HG02884 (cell line): ENCODE measurements at regions not wholly inside any gene's neighbourhood (a gene's known extent, or its start where the extent isn't known, plus 50 kb on each side); places are given as distances from the start of the nearest gene placed in this dataset.

Experiments used
- ATAC-seq: cut with Tn5 transposase; IDR thresholded peaks from one replicate; pipeline ENCODE4 v1.9.1; 2021; ENCODE audit warnings: mild to moderate bottlenecking, moderate library complexity; ENCODE audit not compliant: unreplicated experiment

DNA sequence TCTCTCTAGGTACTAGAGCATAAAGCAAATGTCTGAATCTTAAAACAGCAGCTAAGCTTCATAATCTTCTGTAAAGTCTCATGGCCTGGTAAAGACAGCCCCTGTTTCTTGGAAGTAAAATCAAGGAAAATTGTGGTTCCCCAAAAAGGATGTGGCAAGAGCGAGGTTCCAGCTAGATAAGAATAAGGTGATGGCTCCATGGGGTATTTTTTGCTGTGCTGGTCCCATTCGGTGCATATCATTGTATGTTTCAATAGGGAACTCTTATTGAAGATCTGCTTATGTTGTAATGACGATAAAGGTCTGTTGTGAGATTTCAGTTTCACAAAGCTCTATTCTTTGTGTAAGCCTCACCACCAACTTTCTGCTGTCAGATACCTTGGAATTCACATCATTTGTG lies 316.9 kb upstream of the NOCT start:
- no peak for ATAC-seq

DNA sequence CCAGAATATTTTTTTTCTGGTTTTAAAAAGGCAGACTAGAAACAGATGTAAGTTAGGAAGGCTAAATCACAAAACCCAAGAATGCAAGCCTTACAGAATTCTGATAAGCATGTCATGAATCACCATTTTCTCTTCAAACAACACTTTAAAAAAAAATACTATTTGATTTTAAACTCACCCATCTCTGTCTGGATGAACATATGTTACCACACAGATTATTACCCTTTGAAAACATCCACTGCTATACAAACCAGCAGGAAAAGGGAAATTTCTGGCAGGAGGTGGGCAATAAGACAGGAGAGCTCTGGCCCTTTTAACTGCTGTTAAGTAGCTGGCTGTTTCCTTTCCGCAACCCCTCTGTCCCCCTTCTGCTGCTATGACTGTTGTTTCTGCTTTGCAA lies 317.7 kb upstream of the NOCT start:
- ATAC-seq, result no peak

- no peak for ATAC-seq
These were observed 318.8 kb upstream of the NOCT start for GRCh38 chr4:138696771-138697170.

DNA sequence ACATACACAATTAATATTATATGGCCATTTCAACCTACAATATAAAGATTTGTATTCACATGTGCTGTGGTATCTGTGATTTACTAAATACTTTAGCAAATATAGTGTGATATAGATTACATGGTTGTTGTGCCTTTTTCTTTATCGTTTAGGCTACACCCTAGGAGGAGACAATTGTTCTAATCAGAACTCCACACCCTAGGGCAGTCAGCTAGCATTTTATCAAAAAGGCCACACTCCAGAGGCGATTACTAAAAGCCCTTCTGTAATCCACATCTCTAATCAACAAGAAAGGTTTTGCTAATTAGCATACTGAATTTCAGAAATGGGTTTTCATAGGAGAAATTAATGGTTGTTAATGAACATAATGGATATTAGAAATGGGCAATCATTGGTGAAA lies 319.5 kb upstream of the NOCT start:
- no peak for ATAC-seq

DNA sequence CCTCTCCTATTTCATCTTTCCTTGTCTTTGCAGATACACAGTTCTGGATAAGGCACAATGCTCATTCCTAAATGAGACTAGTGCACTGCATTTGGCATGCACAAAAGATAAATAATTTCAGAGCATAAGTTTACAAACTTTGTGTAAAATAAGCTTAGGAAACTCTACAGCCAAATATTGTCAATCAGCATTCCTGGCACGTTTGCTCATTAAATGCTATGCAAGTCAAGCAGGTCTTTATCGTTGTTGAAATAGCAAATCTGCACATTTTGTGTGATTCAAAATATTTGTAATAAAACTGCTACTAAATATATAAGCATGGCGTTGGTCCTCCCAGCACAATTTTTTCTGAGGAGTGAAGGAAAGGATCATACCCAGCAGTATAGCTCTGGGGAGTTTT lies 322.1 kb upstream of the NOCT start:
- no peak for ATAC-seq

- no peak for ATAC-seq
These were observed 323.2 kb upstream of the NOCT start for GRCh38 chr4:138692411-138692810.

DNA sequence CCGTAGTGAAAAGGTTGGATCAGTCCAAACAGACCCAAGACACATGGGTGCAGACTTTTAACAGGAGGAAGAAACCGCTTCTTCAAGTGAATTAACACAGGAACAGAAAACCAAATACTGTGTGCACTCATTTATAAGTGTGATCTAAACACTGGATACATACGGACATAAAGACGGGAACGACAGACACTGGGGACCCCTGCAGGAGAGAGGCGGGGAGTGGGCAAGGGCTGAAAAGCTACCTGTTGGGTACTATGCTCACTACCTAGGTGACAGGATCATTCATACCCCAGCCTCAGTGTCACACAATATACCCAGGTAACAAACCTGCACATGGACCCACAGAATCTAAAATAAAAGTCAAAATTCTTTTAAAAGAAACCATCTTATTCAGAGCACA lies 326.0 kb upstream of the NOCT start:
- ATAC-seq, result no peak

DNA sequence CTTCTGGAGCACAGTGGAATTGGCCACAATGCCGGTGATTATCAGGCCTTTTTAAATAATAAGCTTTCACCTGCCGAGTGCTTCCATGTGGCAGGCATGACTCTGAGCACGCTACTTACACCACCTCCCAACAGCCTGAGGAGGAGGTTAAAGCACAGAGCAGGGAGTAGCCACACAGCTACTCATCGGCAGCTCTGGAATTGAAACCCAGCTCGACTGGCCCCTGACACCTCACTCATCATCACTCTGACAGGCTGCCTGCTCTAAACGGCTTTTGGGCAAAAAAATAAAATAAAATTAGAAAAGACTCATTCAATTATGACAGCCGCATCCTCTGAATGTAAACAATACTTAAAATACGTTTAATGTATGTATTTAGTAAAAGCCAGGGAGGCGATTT lies 326.4 kb upstream of the NOCT start:
- ATAC-seq, result no peak

- no peak for ATAC-seq
These were observed 327.0 kb upstream of the NOCT start for GRCh38 chr4:138688408-138689085.

DNA sequence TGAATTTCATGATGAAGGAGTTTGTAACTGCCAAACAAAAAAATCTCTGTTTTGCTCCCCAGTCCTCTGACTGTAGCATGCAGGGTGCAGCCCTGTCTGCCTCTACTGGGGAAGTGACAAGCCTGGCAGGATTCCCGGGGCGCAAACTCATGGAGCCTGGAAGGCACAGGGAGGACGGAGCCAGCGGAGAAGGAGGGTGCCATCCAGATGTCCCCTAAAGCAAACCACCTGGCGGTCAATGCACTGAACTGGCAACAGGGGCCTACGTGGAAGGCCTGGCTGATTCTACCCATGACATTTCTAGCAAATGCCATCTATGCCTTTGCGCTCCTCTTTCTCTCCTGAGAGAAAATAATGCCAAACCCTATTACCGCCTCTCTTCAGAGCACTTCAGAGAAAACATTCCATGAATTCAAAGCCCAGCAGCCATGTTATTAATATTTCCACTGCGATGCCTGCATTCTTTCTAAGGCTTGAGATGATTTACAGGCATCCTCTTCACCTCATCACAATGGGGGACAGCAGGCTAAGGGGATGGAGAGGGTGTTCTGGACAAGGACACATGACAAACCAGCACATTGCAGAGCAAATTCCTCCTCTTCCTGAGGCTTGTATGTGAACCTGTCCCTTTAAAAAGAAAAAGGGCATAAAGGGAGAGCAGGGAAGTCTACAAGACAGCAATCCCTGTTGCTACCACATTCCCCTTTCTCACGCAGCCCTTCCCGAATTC lies 329.3 kb upstream of the NOCT start:
- ATAC-seq, result no peak

GRCh38 chr4:138685316-138685715 lies 330.3 kb upstream of the NOCT start:
- no peak for ATAC-seq

DNA sequence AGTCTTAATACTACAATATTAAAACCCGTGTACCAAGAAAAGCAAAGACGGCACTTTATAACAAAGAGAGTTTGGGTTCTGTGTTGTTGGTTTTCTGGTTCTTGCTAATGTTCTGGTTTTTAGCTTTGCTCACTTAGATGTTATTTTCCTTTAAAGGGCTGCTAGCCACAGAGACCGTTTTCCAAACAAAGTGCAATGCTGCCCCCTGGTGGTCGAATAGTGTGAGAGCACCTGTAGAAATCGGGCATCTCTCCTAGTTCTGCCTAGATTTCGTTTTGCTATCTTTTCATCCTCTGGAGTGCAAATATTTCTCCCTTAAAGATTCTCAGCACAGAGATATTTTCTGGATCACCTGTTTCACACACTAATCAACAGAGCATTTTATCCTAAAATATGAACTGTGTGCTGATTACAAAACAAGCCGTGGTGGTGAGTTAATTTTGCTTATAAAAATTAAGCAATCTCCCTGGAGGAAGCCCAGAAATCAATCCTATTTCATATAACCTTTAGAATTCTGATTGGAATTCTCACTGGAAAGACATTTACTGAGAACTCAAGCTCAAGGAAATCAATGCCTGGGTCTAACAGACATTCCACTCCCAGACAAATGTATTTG lies 334.5 kb upstream of the NOCT start:
- ATAC-seq, result peak; percentile 88

- no peak for ATAC-seq
These were observed 335.3 kb upstream of the NOCT start for GRCh38 chr4:138680256-138680655.

DNA sequence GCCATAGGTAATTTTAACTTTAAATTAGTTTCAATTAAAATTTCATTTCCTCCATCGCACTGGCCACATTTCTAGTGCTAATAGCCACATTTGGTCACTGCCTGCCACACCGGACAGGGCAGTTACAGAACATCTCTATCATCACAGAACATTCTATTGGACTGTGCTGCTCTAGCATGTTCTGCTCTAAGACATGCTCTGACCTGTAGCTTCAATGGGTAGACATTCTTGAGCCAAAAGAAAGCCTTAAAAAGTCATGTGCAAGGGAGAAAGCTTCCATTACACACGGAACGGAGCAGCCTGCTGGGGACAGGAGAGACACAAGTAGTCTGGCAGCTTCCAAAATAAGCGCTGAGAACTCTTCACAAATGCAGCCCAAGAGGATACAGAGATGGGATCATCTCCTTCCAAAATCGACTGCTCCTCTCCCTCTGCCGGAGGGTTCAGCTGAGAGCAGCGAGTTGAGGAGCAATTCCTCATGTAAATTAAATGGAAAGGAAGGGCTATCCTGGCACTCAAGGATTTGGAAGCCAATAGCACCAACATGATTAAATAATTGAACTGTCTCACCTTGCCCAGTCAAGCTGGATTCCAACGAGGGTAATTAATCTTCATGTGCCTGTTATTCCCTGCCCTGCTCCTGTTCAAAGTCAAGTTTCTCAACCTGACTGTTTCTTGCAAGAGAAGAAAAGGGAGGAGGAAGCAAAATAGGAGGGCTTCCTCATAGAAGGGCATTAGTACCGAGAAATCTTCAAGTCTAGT lies 336.4 kb upstream of the NOCT start:
- no peak for ATAC-seq

DNA sequence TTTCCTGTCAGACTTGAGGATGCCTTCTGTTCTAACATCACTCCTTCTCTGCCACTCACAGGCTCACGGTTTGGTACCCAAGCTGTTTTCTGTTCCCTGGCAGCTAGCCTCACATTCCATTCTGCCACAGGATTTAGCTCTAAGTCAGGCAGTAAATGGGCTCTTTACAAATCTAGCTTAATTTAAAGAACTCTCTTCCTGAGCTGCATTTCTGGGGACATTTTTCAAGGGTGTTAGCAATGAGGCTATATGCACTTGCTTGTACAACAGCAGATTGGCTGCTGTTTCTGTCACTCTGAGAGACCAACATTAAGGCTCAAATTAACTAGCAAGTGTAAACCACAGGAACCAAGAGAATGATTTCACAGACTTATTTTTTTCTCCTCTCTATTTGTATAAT lies 337.8 kb upstream of the NOCT start:
- ATAC-seq, result no peak

- no peak for ATAC-seq
These were observed 338.4 kb upstream of the NOCT start for GRCh38 chr4:138677212-138677611.

DNA sequence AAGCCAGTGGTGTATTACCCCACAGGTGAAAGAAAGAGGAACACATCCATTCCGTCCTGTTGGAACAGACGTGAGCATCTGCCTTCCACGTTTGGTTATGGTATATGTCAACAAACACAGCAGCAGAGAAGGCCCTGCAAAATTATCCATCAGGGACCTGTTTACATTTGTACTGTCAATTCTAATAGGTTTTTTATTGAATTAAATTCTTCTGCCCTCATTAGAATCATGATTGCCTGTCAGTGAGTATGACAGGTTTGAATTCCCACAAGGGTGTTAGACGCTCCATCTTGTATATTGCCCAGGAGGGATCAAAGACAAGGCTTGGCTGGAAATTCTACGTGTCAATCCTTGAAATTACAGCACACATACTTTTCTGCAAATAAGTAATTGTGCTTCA lies 339.9 kb upstream of the NOCT start:
- ATAC-seq, result no peak

- no peak for ATAC-seq
These were observed 341.4 kb upstream of the NOCT start for GRCh38 chr4:138674209-138674608.

GRCh38 chr4:138673053-138673452 lies 342.5 kb upstream of the NOCT start:
- no peak for ATAC-seq

- peak; percentile 75 for ATAC-seq
These were observed 343.1 kb upstream of the NOCT start for GRCh38 chr4:138672393-138672976.

GRCh38 chr4:138671606-138672084 lies 343.9 kb upstream of the NOCT start:
- ATAC-seq, result no peak
